GM12878 (cell line): ENCODE measurements at regions not wholly inside any gene's neighbourhood (a gene's known extent, or its start where the extent isn't known, plus 50 kb on each side); places are given as distances from the start of the nearest gene placed in this dataset.
A peak's percentile ranks its signal among the peaks of the same experiment; 100 is the strongest.

Experiments
- ATAC-seq: fragments of 200-7000 bp; cut with Tn5 transposase; 3 replicates; pipeline ENCODE4 v1.9.1; 2020; ENCODE audit warnings: mild to moderate bottlenecking, moderate library complexity
- BruUV-seq: library from RNA; stranded (reverse); fragments of 400-500 nt; replicated peaks from 2 replicates; lab custom pipeline; 2021; lab: Mats Ljungman, UMichigan
- CTCF ChIA-PET: fragments of 300-600 bp; sonication (Branson Sonifier 250); formaldehyde crosslinking; extraction: SDS; loops from one replicate; lab custom pipeline; 2021; ENCODE audit warnings: inconsistent platforms; lab: Yijun Ruan, JAX
- POLR2A ChIA-PET: fragments of 350-600 bp; formaldehyde crosslinking; extraction: SDS; loops from one replicate; lab custom pipeline; 2021; ENCODE audit warnings: inconsistent platforms; lab: Charles Lee
- RAD21 ChIA-PET: fragments of 300-600 bp; sonication (Branson Sonifier 250); formaldehyde crosslinking; loops from one replicate; lab custom pipeline; 2023; ENCODE audit warnings: antibody characterized with exemption; ENCODE audit not compliant: unreplicated experiment; lab: Charles Lee
- SMC1A ChIA-PET: fragments of 300-600 bp; sonication (Branson Sonifier 250); formaldehyde crosslinking; loops from one replicate; lab custom pipeline; 2023; ENCODE audit not compliant: unreplicated experiment, uncharacterized antibody; lab: Charles Lee
- DNase-seq: peaks from one replicate; pipeline ENCODE4 v3.0.0-alpha.2; 2011; ENCODE audit warnings: low read depth, low spot score
- FAIRE-seq: peaks from 3 replicates; lab custom pipeline; 2011; peaks lifted over from hg19 to GRCh38; lab: Jason Lieb, UNC
- H2AFZ ChIP-seq: 2 replicates; pipeline ENCODE4 v1.6.0; 2011; ENCODE audit warnings: low read depth, low read length, control low read depth; ENCODE audit not compliant: control insufficient read depth
- H3K27ac ChIP-seq: 2 replicates; pipeline ENCODE4 v1.5.1; 2011; ENCODE audit warnings: control low read depth; ENCODE audit not compliant: control insufficient read depth, insufficient read depth
- H3K27me3 ChIP-seq, 2 experiments: replicated peaks in 1 of 2; 2 replicates each; pipeline versions ENCODE4 v1.6.0 to v1.6.1; 2011; ENCODE audit warnings: low read length in 1 of 2; ENCODE audit not compliant: control insufficient read depth in 2 of 2, insufficient read depth in 2 of 2
- H3K36me3 ChIP-seq, 2 experiments: 2 replicates each; pipeline ENCODE4 v1.5.1; 2011; ENCODE audit warnings: low read length in 1 of 2; ENCODE audit not compliant: control insufficient read depth in 2 of 2, insufficient read depth in 2 of 2
- H3K4me1 ChIP-seq: 2 replicates; pipeline ENCODE4 v1.6.1; 2011; ENCODE audit warnings: mild to moderate bottlenecking, low read length, moderate library complexity, mixed read lengths; ENCODE audit not compliant: control insufficient read depth, insufficient read depth
- H3K4me2 ChIP-seq: 2 replicates; pipeline ENCODE4 v1.6.0; 2011; ENCODE audit warnings: control low read depth; ENCODE audit not compliant: control insufficient read depth, insufficient read depth
- H3K4me3 ChIP-seq: fragments of 200-600 bp; sonication (generic); 2 replicates; pipeline ENCODE4 v1.5.1; 2016
- H3K79me2 ChIP-seq: 2 replicates; pipeline ENCODE4 v1.6.0; 2011; ENCODE audit warnings: low read length; ENCODE audit not compliant: control insufficient read depth, insufficient read depth
- H3K9ac ChIP-seq: 2 replicates; pipeline ENCODE4 v1.8.0; 2011; ENCODE audit warnings: low read length, control low read depth, mixed read lengths; ENCODE audit not compliant: control insufficient read depth, insufficient read depth
- H3K9me3 ChIP-seq: replicated peaks from 3 replicates; pipeline ENCODE4 v1.5.1; 2011; ENCODE audit warnings: mild to moderate bottlenecking, low read length; ENCODE audit not compliant: control insufficient read depth, insufficient read depth
- H4K20me1 ChIP-seq: 2 replicates; pipeline ENCODE4 v1.6.0; 2011; ENCODE audit not compliant: control insufficient read depth, insufficient read depth
- ASH2L ChIP-seq: fragments of 300-600, 200-600 bp; sonication (generic); IDR thresholded peaks from 2 replicates; pipeline ENCODE4 v1.6.1; 2017; ENCODE audit warnings: low read depth, mild to moderate bottlenecking, borderline replicate concordance
- ATF7 ChIP-seq: fragments of 450-650 bp; IDR thresholded peaks from 2 replicates; pipeline ENCODE4 v1.6.1; 2016; ENCODE audit warnings: low read depth, mild to moderate bottlenecking
- BRCA1 ChIP-seq: IDR thresholded peaks from 2 replicates; pipeline ENCODE4 v1.6.1; 2011; ENCODE audit warnings: low read depth, low read length, improper control_type of control experiment
- CBX3 ChIP-seq: fragments of 200-600 bp; sonication (generic); IDR thresholded peaks from 2 replicates; pipeline ENCODE4 v1.6.1; 2016; ENCODE audit warnings: low read depth, borderline replicate concordance
- CEBPB ChIP-seq, 2 experiments: fragments of 150-350 bp in 1 of 2; IDR thresholded peaks; 2 replicates each; pipeline ENCODE4 v1.6.1; 2012 to 2014; ENCODE audit warnings: low read depth in 2 of 2, low read length in 2 of 2, borderline replicate concordance in 1 of 2, inconsistent platforms in 1 of 2
- GABPA ChIP-seq: IDR thresholded peaks from 2 replicates; pipeline ENCODE4 v1.6.1; 2014; ENCODE audit warnings: antibody characterized with exemption, low read depth, mild to moderate bottlenecking, inconsistent platforms
- GATAD2B ChIP-seq: fragments of 450-650 bp; conservative IDR thresholded peaks from 2 replicates; pipeline ENCODE4 v1.6.1; 2017; ENCODE audit warnings: low read depth, mild to moderate bottlenecking, moderate library complexity
- HDAC6 ChIP-seq: fragments of 200-600 bp; sonication (generic); IDR thresholded peaks from one replicate; pipeline ENCODE4 v1.8.0; 2017; ENCODE audit warnings: antibody characterized with exemption; ENCODE audit not compliant: unreplicated experiment
- IKZF2 ChIP-seq, 2 experiments: fragments of 450-650 bp; IDR thresholded peaks; 2 replicates each; pipeline ENCODE4 v1.6.1; 2017; ENCODE audit warnings: mild to moderate bottlenecking in 2 of 2, moderate library complexity in 2 of 2
- NR2C2 ChIP-seq: IDR thresholded peaks from 2 replicates; pipeline ENCODE4 v1.6.1; 2011; ENCODE audit warnings: borderline replicate concordance, low read depth; ENCODE audit not compliant: control insufficient read depth, insufficient read length
- NRF1 ChIP-seq: conservative IDR thresholded peaks from 2 replicates; pipeline ENCODE4 v1.6.1; 2011; ENCODE audit warnings: mild to moderate bottlenecking, low read depth, low read length, improper control_type of control experiment
- PAX5 ChIP-seq: IDR thresholded peaks from 2 replicates; pipeline ENCODE4 v1.6.1; 2011; ENCODE audit warnings: low read depth, low read length, borderline replicate concordance
- POLR2A ChIP-seq: IDR thresholded peaks from 2 replicates; pipeline ENCODE4 v1.6.1; 2011; ENCODE audit warnings: low read depth, mild to moderate bottlenecking, low read length
- RBBP5 ChIP-seq: fragments of 200-600 bp; sonication (generic); conservative IDR thresholded peaks from 2 replicates; pipeline ENCODE4 v1.6.1; 2016
- RFX5 ChIP-seq: IDR thresholded peaks from 2 replicates; pipeline ENCODE4 v1.6.1; 2011; ENCODE audit warnings: low read depth, low read length, improper control_type of control experiment
- SIX5 ChIP-seq: IDR thresholded peaks from 2 replicates; pipeline ENCODE4 v1.6.1; 2011; ENCODE audit warnings: mild to moderate bottlenecking, low read depth, low read length, moderate library complexity; ENCODE audit not compliant: severe bottlenecking
- SREBF1 ChIP-seq: IDR thresholded peaks from 2 replicates; pipeline ENCODE4 v1.6.1; 2012; ENCODE audit warnings: mild to moderate bottlenecking, low read length
- YBX1 ChIP-seq: fragments of 450-650 bp; IDR thresholded peaks from 2 replicates; pipeline ENCODE4 v1.6.1; 2016; ENCODE audit warnings: antibody characterized with exemption
- WGBS: methylation state at CpG from one replicate; pipeline ENCODE4 v1.1.6; 2016; ENCODE audit warnings: low lambda C conversion rate; ENCODE audit not compliant: insufficient replicate concordance, insufficient coverage; ENCODE audit errors: missing lambda C conversion rate; 5-methylcytosine and 5-hydroxymethylcytosine counted together
- in situ Hi-C: fragments of 300-500 bp; cut with MboI; formaldehyde crosslinking; loops from 9 replicates; pipeline ENCODE4 v1.14.3; 2018; ENCODE audit warnings: mixed read lengths
- intact Hi-C: fragments of 100-400 bp; cut with micrococcal nuclease; formaldehyde crosslinking; loops from one replicate; pipeline ENCODE4 v1.14.2; 2022; ENCODE audit not compliant: unreplicated experiment
- TF ChIP-seq, protein P1 (sequence below): IDR thresholded peaks from 2 replicates; pipeline ENCODE4 v1.6.1; 2011; ENCODE audit warnings: borderline replicate concordance, low read depth, mild to moderate bottlenecking, moderate library complexity, mixed read lengths, low read length; ENCODE audit not compliant: insufficient read depth; ENCODE audit errors: extremely low read length
- TF ChIP-seq, protein P2 (sequence below): fragments of 150-350 bp; IDR thresholded peaks from 2 replicates; pipeline ENCODE4 v1.6.1; 2016; ENCODE audit warnings: low read depth, low read length
- TF ChIP-seq, protein P3 (sequence below): fragments of 450-650 bp; IDR thresholded peaks from 2 replicates; pipeline ENCODE4 v1.6.1; 2017; ENCODE audit warnings: borderline replicate concordance

DNA sequence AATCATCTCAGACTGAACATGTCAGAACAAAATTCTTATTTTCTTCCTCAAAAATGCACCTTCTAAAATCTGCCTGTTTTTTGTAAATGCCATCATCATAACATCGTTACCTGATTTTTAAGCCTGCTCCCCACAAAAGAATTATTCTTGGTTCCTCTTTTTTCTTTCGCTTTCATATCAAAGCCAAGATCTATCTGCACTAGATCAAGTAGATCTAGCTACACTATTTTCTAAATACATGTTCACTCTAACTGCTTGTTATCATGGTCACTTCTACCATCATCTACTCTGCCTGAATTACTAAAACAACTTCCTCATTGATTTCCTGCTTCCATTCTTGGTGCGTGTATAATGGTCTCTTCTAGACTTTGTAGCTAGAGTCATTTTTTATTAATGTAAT, 217.7 kb downstream of the ARPP21 start (continued):
- TF ChIP-seq CEBPB (IDR thresholded peaks at IDR 0.05; ENCODE audit: borderline replicate concordance in 1 of 2, low read depth in 2 of 2, low read length in 2 of 2) (no peak), ATF7 (0 out of 2 replicates have a peak, but pooled peaks have one; percentile 18)

DNA sequence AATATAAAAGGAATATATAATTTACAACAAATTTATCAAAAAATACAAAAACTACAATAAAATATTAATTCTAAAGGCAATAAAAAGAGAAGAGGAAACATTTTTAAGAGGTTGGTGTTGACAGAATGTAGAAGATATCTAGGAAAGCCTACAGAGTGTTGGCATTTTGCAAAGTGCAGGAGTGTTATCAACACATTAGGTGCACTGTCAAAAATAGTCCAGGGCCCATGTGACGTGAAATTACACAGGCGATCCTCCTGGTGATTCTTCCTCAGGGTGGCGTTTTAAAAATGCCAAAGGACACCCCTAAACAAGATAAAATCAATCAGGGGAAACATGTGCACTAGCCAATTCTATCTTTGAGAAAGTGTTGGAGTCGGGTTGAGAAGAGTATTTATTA, 222.7 kb downstream of the ARPP21 start:
- 11% methylated on average over 4 of the region's 4 CpGs for WGBS
- no peak overlapping the region for H3K27ac ChIP-seq
- ATAC-seq (no peak), DNase-seq (no peak), FAIRE-seq (no peak)
- H4K20me1 ChIP-seq, result no peaks in the 10 kb centered on the region
- H3K79me2 ChIP-seq, result no peaks in the 10 kb centered on the region
- H3K27me3 ChIP-seq, result no peaks in the 10 kb centered on the region
- H3K4me2 ChIP-seq, result no peak overlapping the region
- H3K4me1 ChIP-seq, result no peaks in the 10 kb centered on the region
- ChIA-PET CTCF (interaction anchor here (1.2 kb wide), 1 partner anchor 9 kb away, joined by 4 read pairs; no protein-coding TSS in a partner anchor), RAD21 (no interaction called here), POLR2A (interaction anchor here (0.5 kb wide), 1 partner anchor 1098 kb away, joined by 5 read pairs; no protein-coding TSS in a partner anchor), SMC1A (no interaction called here)
- in situ Hi-C loops, result no loop called here
- BruUV-seq, result no TSS peak
- no peaks in the 10 kb centered on the region for H3K9me3 ChIP-seq
- no peak overlapping the region for H3K9ac ChIP-seq
- no peak overlapping the region for H3K4me3 ChIP-seq
- H3K36me3 ChIP-seq, result no peaks in the 10 kb centered on the region
- H2AFZ ChIP-seq, result no peak overlapping the region
- intact Hi-C loops, result no loop called here
- TF ChIP-seq RBBP5, result no peak
- TF ChIP-seq, protein P1, sequence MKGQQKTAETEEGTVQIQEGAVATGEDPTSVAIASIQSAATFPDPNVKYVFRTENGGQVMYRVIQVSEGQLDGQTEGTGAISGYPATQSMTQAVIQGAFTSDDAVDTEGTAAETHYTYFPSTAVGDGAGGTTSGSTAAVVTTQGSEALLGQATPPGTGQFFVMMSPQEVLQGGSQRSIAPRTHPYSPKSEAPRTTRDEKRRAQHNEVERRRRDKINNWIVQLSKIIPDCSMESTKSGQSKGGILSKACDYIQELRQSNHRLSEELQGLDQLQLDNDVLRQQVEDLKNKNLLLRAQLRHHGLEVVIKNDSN, result no peak
- no peak for TF ChIP-seq GATAD2B
- no peak for TF ChIP-seq NR2C2
- TF ChIP-seq YBX1, result no peak
- no peak for TF ChIP-seq RFX5
- no peak for TF ChIP-seq GABPA
- TF ChIP-seq IKZF2 (IDR thresholded peaks at IDR 0.05), result no peak
- TF ChIP-seq HDAC6, result no peak
- no peak for TF ChIP-seq SREBF1
- TF ChIP-seq POLR2A, result no peak
- TF ChIP-seq, protein P2, sequence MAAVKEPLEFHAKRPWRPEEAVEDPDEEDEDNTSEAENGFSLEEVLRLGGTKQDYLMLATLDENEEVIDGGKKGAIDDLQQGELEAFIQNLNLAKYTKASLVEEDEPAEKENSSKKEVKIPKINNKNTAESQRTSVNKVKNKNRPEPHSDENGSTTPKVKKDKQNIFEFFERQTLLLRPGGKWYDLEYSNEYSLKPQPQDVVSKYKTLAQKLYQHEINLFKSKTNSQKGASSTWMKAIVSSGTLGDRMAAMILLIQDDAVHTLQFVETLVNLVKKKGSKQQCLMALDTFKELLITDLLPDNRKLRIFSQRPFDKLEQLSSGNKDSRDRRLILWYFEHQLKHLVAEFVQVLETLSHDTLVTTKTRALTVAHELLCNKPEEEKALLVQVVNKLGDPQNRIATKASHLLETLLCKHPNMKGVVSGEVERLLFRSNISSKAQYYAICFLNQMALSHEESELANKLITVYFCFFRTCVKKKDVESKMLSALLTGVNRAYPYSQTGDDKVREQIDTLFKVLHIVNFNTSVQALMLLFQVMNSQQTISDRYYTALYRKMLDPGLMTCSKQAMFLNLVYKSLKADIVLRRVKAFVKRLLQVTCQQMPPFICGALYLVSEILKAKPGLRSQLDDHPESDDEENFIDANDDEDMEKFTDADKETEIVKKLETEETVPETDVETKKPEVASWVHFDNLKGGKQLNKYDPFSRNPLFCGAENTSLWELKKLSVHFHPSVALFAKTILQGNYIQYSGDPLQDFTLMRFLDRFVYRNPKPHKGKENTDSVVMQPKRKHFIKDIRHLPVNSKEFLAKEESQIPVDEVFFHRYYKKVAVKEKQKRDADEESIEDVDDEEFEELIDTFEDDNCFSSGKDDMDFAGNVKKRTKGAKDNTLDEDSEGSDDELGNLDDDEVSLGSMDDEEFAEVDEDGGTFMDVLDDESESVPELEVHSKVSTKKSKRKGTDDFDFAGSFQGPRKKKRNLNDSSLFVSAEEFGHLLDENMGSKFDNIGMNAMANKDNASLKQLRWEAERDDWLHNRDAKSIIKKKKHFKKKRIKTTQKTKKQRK, result no peak
- no peak for TF ChIP-seq NRF1
- TF ChIP-seq ASH2L, result no peak
- no peak for TF ChIP-seq SIX5
- TF ChIP-seq, protein P3, sequence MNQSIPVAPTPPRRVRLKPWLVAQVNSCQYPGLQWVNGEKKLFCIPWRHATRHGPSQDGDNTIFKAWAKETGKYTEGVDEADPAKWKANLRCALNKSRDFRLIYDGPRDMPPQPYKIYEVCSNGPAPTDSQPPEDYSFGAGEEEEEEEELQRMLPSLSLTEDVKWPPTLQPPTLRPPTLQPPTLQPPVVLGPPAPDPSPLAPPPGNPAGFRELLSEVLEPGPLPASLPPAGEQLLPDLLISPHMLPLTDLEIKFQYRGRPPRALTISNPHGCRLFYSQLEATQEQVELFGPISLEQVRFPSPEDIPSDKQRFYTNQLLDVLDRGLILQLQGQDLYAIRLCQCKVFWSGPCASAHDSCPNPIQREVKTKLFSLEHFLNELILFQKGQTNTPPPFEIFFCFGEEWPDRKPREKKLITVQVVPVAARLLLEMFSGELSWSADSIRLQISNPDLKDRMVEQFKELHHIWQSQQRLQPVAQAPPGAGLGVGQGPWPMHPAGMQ, result no peak
- TF ChIP-seq PAX5, result no peak
- no peak for TF ChIP-seq BRCA1
- no peak for TF ChIP-seq CBX3
